ENCODE measurements at regions not wholly inside any gene's neighbourhood (a gene's known extent, or its start where the extent isn't known, plus 50 kb on each side); places are given as distances from the start of the nearest gene placed in this dataset.
"Not testable (repeated sequence)": the region's sequence is repeated elsewhere in the genome, so short reads cannot be mapped to it uniquely, and the experiment has no call there.

DNA sequence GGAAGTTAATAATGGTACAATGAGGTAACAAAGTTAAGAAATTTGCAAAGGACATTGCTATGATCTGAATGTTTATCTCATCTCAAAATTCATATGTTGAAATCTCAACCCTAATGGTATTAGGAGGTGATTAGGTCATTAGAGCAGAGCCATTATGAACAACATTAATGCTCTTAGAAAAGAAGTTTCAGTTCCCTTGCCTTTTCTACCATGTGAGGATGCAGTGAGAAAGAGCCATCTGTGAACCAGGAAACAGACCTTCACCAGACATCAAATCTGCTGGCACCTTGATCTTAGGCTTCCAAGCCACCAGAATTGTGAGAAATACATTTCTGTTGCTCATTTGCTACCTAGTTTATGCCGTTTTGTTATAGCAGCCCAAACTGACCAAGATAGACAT, 757.6 kb downstream of the NR4A2 start:
- Histone ChIP-seq H3K36me3 (ENCODE audit: control insufficient read depth, insufficient read depth, low read length) (no peaks in the 10 kb centered on the region), H3K9me3 (ENCODE audit: control insufficient read depth, insufficient read depth, low read length) (no peaks in the 10 kb centered on the region), H3K27me3 (ENCODE audit: control insufficient read depth, insufficient read depth, low read length) (no peaks in the 10 kb centered on the region), H3K4me1 (ENCODE audit: control insufficient read depth, insufficient read depth, low read length) (no peaks in the 10 kb centered on the region), H3K4me3 (ENCODE audit: low read depth, low read length) (no peak overlapping the region), H3K9ac (ENCODE audit: low read depth, low read length) (no peak overlapping the region), H3K27ac (ENCODE audit: low read depth, low read length) (no peak overlapping the region)

DNA sequence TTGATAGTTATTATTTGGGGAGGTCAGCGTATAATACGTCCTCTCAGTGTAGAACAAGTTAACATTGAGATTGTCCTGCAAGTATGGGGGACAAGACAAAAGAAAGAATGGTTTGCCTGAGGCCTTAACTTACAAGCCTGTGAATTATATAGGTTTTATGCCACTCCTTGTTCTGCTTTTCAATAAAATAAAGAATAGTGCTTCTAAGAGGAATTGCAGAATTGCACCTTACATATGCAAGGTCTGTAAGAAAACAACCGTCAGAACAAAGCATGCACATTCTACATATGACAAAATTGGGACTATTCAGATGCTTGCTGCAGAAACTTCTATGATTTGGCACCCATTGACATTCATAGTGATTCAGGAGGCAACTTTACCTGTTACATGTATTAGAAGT, 785.0 kb downstream of the NR4A2 start:
- Histone ChIP-seq H3K9me3 (ENCODE audit: control insufficient read depth, insufficient read depth, low read length) (no peaks in the 10 kb centered on the region; the same call in 1 of the 2 replicates), H3K36me3 (ENCODE audit: control insufficient read depth, insufficient read depth, low read length) (no peaks in the 10 kb centered on the region), H3K4me1 (ENCODE audit: control insufficient read depth, insufficient read depth, low read length) (peaks cover 15% of the 10 kb centered on the region; the same call in 1 of the 2 replicates), H3K4me3 (ENCODE audit: low read depth, low read length) (no peak overlapping the region), H3K27me3 (ENCODE audit: control insufficient read depth, insufficient read depth, low read length) (no peaks in the 10 kb centered on the region), H3K27ac (ENCODE audit: low read depth, low read length) (no peak overlapping the region), H3K9ac (ENCODE audit: low read depth, low read length) (no peak overlapping the region)

DNA sequence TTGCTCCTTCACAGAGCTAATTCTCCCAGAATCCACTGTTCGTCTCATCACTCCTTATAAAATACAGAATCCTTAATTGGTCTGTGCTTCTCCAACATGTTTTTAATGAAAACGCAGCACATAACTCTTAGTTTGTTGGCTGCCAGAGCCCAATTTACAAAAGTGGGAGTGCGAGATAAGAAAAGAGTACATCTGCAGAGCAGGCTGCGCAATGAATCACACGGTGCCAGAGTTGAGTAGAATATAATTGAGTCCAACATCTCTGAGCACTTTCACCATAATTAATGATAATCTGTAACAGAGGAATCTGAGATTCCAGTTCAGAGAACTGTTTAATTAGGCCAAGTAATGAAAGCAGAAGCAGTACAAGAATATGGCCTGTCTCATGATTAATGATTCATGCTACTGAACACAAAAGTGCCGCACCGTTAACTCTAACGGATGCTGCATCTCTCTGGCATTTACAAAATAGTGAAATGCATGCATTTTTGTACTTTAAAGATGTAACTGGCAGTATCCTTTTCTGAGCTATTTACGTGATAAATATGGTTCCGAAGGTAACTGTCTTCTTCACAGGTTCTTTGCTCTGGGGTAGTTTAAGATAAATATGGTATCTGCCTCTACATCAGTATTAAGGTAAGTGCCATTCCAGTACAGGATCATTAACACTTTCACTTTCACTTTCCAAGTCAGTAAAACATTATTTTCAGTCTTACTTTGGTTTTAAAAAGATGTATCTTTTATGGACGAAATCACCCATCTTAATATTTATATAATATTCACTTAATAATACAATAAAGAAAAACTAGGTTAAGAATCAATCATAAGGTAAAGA, 785.6 kb downstream of the NR4A2 start:
- no peaks in the 10 kb centered on the region for H3K36me3 ChIP-seq (ENCODE audit: control insufficient read depth, insufficient read depth, low read length)
- no peaks in the 10 kb centered on the region; the same call in 1 of the 2 replicates for H3K9me3 ChIP-seq (ENCODE audit: control insufficient read depth, insufficient read depth, low read length)
- H3K4me1 ChIP-seq (ENCODE audit: control insufficient read depth, insufficient read depth, low read length): peaks cover 15% of the 10 kb centered on the region; the same call in 1 of the 2 replicates
- no peak overlapping the region for H3K9ac ChIP-seq (ENCODE audit: low read depth, low read length)
- H3K27me3 ChIP-seq (ENCODE audit: control insufficient read depth, insufficient read depth, low read length): no peaks in the 10 kb centered on the region
- no peak overlapping the region for H3K4me3 ChIP-seq (ENCODE audit: low read depth, low read length)
- no peak overlapping the region for H3K27ac ChIP-seq (ENCODE audit: low read depth, low read length)

DNA sequence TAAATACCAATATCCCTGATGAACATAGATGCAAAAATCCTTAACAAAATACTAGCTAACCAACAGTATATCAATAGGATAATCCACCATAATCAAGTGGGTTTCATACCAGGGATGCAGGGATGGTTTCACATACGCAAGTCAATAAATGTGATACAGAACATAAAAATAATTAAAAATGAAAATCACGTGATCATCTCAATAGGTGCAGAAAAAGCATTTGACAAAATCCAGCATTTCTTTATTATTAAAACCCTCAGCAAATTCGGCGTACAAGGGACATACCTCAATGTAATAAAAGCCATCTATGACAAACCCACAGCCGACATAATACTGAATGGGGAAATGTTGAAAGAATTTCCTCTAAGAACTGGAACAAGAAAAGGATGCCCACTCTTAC, 793.5 kb downstream of the NR4A2 start:
- not testable (repeated sequence) for H3K9ac ChIP-seq (ENCODE audit: low read depth, low read length); H3K4me1 ChIP-seq (ENCODE audit: control insufficient read depth, insufficient read depth, low read length)

DNA sequence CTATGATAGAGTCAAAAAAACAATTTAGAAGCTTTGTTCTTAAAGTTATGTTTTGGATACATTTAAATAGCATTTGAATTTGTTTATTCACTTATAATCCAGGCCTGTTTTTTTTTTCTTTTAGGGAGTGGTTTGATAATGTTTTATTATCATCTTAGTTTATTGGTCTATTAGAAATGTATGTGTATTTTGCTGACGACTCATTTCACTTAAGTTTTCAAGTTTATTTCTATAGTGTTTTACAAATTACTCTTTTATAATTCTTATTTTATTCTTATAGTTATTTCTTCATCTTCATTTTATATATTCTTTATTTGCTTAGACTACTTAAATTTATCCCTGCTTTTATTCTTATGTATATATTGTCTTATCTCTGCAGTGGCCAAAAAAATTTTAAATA, 804.5 kb downstream of the NR4A2 start:
- Histone ChIP-seq H3K4me1 (ENCODE audit: control insufficient read depth, insufficient read depth, low read length) (no peaks in the 10 kb centered on the region), H3K4me3 (ENCODE audit: low read depth, low read length) (no peak overlapping the region), H3K27me3 (ENCODE audit: control insufficient read depth, insufficient read depth, low read length) (no peaks in the 10 kb centered on the region), H3K9me3 (ENCODE audit: control insufficient read depth, insufficient read depth, low read length) (no peaks in the 10 kb centered on the region), H3K9ac (ENCODE audit: low read depth, low read length) (no peak overlapping the region), H3K36me3 (ENCODE audit: control insufficient read depth, insufficient read depth, low read length) (no peaks in the 10 kb centered on the region), H3K27ac (ENCODE audit: low read depth, low read length) (no peak overlapping the region)

More for the DNA sequence above, 793.5 kb downstream of the NR4A2 start:
- not testable (repeated sequence) for H3K27me3 ChIP-seq (ENCODE audit: control insufficient read depth, insufficient read depth, low read length); H3K27ac ChIP-seq (ENCODE audit: low read depth, low read length); H3K4me3 ChIP-seq (ENCODE audit: low read depth, low read length); H3K36me3 ChIP-seq (ENCODE audit: control insufficient read depth, insufficient read depth, low read length); H3K9me3 ChIP-seq (ENCODE audit: control insufficient read depth, insufficient read depth, low read length)

DNA sequence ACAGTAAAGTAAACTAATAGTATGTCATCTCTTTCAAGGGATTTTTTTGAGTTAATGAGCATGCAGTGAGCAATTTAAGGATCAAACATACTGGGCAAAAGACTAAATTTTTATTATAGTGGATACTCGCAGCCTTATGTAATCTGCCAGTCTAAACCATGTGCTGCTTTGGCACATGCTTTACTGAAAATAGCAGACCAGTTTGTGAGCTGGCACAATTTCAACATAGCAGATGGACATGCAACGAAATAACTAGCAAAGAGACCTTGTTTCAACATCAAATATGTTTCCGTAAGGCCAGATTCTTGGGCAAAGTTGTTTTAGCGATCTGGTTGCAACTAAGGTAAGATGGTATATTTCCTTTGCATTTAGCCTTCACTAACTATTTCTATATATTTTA, 807.3 kb downstream of the NR4A2 start:
- Histone ChIP-seq H3K4me1 (ENCODE audit: control insufficient read depth, insufficient read depth, low read length) (no peaks in the 10 kb centered on the region), H3K27ac (ENCODE audit: low read depth, low read length) (no peak overlapping the region), H3K27me3 (ENCODE audit: control insufficient read depth, insufficient read depth, low read length) (no peaks in the 10 kb centered on the region), H3K36me3 (ENCODE audit: control insufficient read depth, insufficient read depth, low read length) (no peaks in the 10 kb centered on the region), H3K4me3 (ENCODE audit: low read depth, low read length) (no peak overlapping the region), H3K9ac (ENCODE audit: low read depth, low read length) (no peak overlapping the region), H3K9me3 (ENCODE audit: control insufficient read depth, insufficient read depth, low read length) (no peaks in the 10 kb centered on the region)

DNA sequence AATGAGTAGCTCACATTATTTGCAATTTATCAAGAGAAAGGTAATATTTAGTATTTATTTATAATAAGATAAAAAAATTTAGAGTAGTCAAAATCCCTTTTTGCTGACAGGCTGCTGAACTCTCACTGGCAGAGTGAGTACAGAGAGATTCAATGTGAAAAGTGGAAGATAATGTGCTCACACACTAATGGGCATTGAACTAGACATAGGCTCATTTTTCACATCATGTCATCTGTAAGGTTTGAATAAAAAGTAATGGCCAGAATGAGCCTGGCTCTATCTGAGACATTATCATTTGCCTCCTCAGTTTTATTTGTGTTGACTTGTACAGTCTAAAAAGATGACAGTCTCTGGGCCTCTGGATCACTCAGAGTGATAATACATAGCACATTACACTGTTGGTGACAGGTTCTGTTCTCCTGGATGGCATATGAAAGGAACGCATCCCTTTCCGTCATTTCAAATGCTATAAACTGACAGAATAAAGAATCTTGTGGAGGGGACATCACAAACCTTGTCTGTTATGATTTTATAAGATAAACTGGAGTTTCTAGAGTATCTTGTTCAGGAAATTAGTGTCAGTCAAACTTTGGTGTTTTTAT, 812.9 kb downstream of the NR4A2 start:
- no peaks in the 10 kb centered on the region for H3K9me3 ChIP-seq (ENCODE audit: control insufficient read depth, insufficient read depth, low read length)
- H3K36me3 ChIP-seq (ENCODE audit: control insufficient read depth, insufficient read depth, low read length): no peaks in the 10 kb centered on the region
- no peak overlapping the region for H3K27ac ChIP-seq (ENCODE audit: low read depth, low read length)
- no peaks in the 10 kb centered on the region for H3K4me1 ChIP-seq (ENCODE audit: control insufficient read depth, insufficient read depth, low read length)
- no peak overlapping the region for H3K9ac ChIP-seq (ENCODE audit: low read depth, low read length)
- no peak overlapping the region for H3K4me3 ChIP-seq (ENCODE audit: low read depth, low read length)
- no peaks in the 10 kb centered on the region for H3K27me3 ChIP-seq (ENCODE audit: control insufficient read depth, insufficient read depth, low read length)

DNA sequence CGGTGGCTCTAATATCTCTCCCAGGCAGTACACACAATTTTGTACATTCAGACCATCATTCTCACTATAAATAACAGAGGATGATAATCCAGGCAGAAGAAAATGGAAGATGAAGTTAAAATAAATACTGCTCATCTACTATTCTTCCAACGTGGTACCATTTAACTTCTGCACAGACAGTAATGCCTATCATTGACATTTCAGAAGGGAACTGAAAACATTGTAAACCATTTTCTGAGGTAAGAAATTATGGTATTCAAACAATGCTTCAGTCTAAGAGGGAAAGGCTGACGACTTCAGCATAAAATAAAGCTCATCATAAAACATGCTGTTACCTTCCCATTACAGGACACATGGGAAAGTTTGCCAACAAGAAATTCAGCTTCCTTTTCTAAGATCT, 814.4 kb downstream of the NR4A2 start:
- Histone ChIP-seq H3K9ac (ENCODE audit: low read depth, low read length) (no peak overlapping the region), H3K36me3 (ENCODE audit: control insufficient read depth, insufficient read depth, low read length) (no peaks in the 10 kb centered on the region), H3K27ac (ENCODE audit: low read depth, low read length) (no peak overlapping the region), H3K27me3 (ENCODE audit: control insufficient read depth, insufficient read depth, low read length) (no peaks in the 10 kb centered on the region), H3K9me3 (ENCODE audit: control insufficient read depth, insufficient read depth, low read length) (no peaks in the 10 kb centered on the region), H3K4me3 (ENCODE audit: low read depth, low read length) (no peak overlapping the region), H3K4me1 (ENCODE audit: control insufficient read depth, insufficient read depth, low read length) (no peaks in the 10 kb centered on the region)

DNA sequence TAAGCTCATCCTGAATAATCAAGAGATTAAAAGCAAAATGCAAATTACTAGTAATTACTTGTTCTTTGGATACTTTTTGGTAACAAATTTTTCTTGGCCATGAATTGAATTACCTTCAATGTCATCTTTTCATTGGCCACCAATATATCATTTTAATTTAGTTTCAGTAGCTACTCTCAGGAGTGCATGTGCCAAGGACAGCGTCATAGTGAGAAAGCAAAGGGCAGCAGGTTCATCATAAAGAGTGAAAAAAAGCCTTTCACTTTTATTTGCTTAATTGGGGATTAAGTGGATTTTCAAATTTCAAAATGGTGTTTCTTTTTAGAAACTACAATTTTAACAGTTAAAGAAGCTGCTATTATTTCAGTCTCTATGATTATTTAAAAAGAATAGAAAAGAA, 815.2 kb downstream of the NR4A2 start:
- Histone ChIP-seq H3K9ac (ENCODE audit: low read depth, low read length) (no peak overlapping the region), H3K27ac (ENCODE audit: low read depth, low read length) (no peak overlapping the region), H3K36me3 (ENCODE audit: control insufficient read depth, insufficient read depth, low read length) (no peaks in the 10 kb centered on the region), H3K9me3 (ENCODE audit: control insufficient read depth, insufficient read depth, low read length) (no peaks in the 10 kb centered on the region), H3K27me3 (ENCODE audit: control insufficient read depth, insufficient read depth, low read length) (no peaks in the 10 kb centered on the region), H3K4me1 (ENCODE audit: control insufficient read depth, insufficient read depth, low read length) (no peaks in the 10 kb centered on the region), H3K4me3 (ENCODE audit: low read depth, low read length) (no peak overlapping the region)

DNA sequence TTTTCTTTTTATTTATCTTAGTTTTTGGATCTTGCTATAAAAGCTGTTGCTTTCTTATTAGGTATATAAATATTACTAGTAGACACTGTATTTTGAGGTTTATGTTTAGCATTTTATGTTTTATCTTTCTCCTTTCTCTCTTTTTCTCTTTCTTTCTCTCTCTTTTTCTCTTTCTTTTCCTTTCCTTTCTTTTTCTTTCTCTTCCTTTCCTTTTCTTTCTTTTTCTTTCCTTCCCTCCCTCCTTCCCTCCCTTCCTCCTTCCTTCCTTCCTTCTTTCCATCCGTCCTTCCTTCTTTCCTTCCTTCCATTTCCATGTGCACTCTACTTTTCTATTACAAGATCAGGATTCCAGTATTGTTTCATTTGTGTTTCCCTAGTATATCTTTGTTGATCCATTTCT, 814.8 kb downstream of the KCNJ3 start:
- no peaks in the 10 kb centered on the region for H3K36me3 ChIP-seq (ENCODE audit: control insufficient read depth, insufficient read depth, low read length)
- no peaks in the 10 kb centered on the region for H3K9me3 ChIP-seq (ENCODE audit: control insufficient read depth, insufficient read depth, low read length)
- no peaks in the 10 kb centered on the region for H3K4me1 ChIP-seq (ENCODE audit: control insufficient read depth, insufficient read depth, low read length)
- H3K27ac ChIP-seq (ENCODE audit: low read depth, low read length): no peak overlapping the region
- no peak overlapping the region for H3K9ac ChIP-seq (ENCODE audit: low read depth, low read length)
- no peaks in the 10 kb centered on the region for H3K27me3 ChIP-seq (ENCODE audit: control insufficient read depth, insufficient read depth, low read length)
- no peak overlapping the region for H3K4me3 ChIP-seq (ENCODE audit: low read depth, low read length)

DNA sequence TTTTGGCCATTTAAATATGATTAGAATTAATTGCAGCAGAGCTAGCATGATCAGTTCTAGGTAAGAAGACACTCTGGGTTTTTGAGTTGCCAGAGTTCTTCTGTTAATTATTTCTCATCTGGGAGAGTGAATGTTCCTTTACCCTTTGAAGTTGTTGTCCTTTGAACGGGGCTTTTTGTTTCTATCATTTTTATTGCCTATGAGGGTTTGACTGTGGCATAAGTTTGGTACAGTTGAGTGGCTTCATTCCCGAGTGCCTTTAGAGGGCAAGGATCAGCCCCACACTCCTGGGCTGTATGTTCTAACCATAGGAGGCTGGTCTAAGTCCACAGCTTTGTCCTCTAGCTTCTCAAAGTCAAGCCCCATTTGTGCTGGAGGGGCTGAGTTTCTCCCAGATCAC, 804.3 kb downstream of the KCNJ3 start:
- Histone ChIP-seq H3K36me3 (ENCODE audit: control insufficient read depth, insufficient read depth, low read length) (no peaks in the 10 kb centered on the region), H3K4me1 (ENCODE audit: control insufficient read depth, insufficient read depth, low read length) (no peaks in the 10 kb centered on the region), H3K27ac (ENCODE audit: low read depth, low read length) (no peak overlapping the region), H3K9ac (ENCODE audit: low read depth, low read length) (no peak overlapping the region), H3K9me3 (ENCODE audit: control insufficient read depth, insufficient read depth, low read length) (no peaks in the 10 kb centered on the region), H3K27me3 (ENCODE audit: control insufficient read depth, insufficient read depth, low read length) (no peaks in the 10 kb centered on the region), H3K4me3 (ENCODE audit: low read depth, low read length) (no peak overlapping the region)
